HepG2 (cell line): ENCODE measurements at regions not wholly inside any gene's neighbourhood (a gene's known extent, or its start where the extent isn't known, plus 50 kb on each side); places are given as distances from the start of the nearest gene placed in this dataset.

Experiments used
- ATAC-seq: fragments of 200-7000 bp; cut with Tn5 transposase; 3 replicates; pipeline ENCODE4 v1.9.1; 2020; ENCODE audit warnings: mild to moderate bottlenecking, moderate library complexity
- BruUV-seq: library from RNA; stranded (reverse); fragments of 400-500 nt; replicated peaks from 2 replicates; lab custom pipeline; 2021; lab: Mats Ljungman, UMichigan
- CTCF ChIA-PET: fragments of 300-600 bp; formaldehyde crosslinking; extraction: SDS; loops from one replicate; lab custom pipeline; 2021; ENCODE audit warnings: low total read pairs, inconsistent platforms, low intra/inter-chr PET ratio; lab: Yijun Ruan, JAX
- POLR2A ChIA-PET: fragments of 350-600 bp; sonication (Branson Sonifier 250); formaldehyde crosslinking; loops from one replicate; lab custom pipeline; 2020; ENCODE audit warnings: antibody characterized with exemption, inconsistent platforms; lab: Yijun Ruan, JAX
- DNase-seq: peaks from one replicate; pipeline ENCODE4 v3.0.0-alpha.2; 2015; ENCODE audit warnings: low spot score
- FAIRE-seq: peaks from 3 replicates; lab custom pipeline; 2011; peaks lifted over from hg19 to GRCh38; lab: Jason Lieb, UNC
- H2AFZ ChIP-seq: one replicate; pipeline ENCODE4 v1.6.1; 2011; ENCODE audit warnings: low read length, inconsistent platforms
- H3K27ac ChIP-seq: fragments of 300-600 bp; 3 replicates; pipeline ENCODE4 v1.8.0; 2011; ENCODE audit warnings: mixed run types, mild to moderate bottlenecking, mixed read lengths, low read length, inconsistent platforms; ENCODE audit not compliant: insufficient read depth; ENCODE audit errors: extremely low read length
- H3K27me3 ChIP-seq, 2 experiments: fragments of 200-600 bp in 1 of 2; 2 replicates in 1 of 2; 3 replicates in 1 of 2; pipeline versions ENCODE4 v1.6.0 to v1.8.0; 2011; ENCODE audit warnings: low read length in 2 of 2, mild to moderate bottlenecking in 2 of 2, moderate library complexity in 2 of 2, inconsistent platforms in 1 of 2; ENCODE audit not compliant: insufficient read depth in 2 of 2, control insufficient read depth in 1 of 2
- H3K36me3 ChIP-seq, 2 experiments: fragments of 200-600 bp in 1 of 2; replicated peaks in 1 of 2; 2 replicates in 1 of 2; 3 replicates in 1 of 2; pipeline versions ENCODE4 v1.5.1 to v1.8.0; 2011; ENCODE audit warnings: low read length in 2 of 2, inconsistent platforms in 1 of 2; ENCODE audit not compliant: insufficient read depth in 2 of 2, control insufficient read depth in 1 of 2
- H3K4me1 ChIP-seq: 2 replicates; pipeline ENCODE4 v1.5.1; 2012; ENCODE audit warnings: low read length, inconsistent platforms; ENCODE audit not compliant: insufficient read depth
- H3K4me2 ChIP-seq: 2 replicates; pipeline ENCODE4 v1.6.0; 2011; ENCODE audit warnings: low read depth, low read length, inconsistent platforms
- H3K4me3 ChIP-seq, 3 experiments: fragments of 200-600 bp in 1 of 3; sonication (generic), shearing (Covaris generic) in 1 of 3; replicated peaks in 1 of 3; 2 replicates each; pipeline ENCODE4 v1.5.1; 2011 to 2016; ENCODE audit warnings: low read length in 3 of 3, inconsistent platforms in 2 of 3, low read depth in 2 of 3, mild to moderate bottlenecking in 2 of 3, control low read depth in 1 of 3, mixed read lengths in 1 of 3; ENCODE audit not compliant: insufficient read depth in 1 of 3
- H3K79me2 ChIP-seq: one replicate; pipeline ENCODE4 v1.6.1; 2011; ENCODE audit warnings: low read length, inconsistent platforms; ENCODE audit not compliant: insufficient read depth
- H3K9ac ChIP-seq: 2 replicates; pipeline ENCODE4 v1.6.0; 2011; ENCODE audit warnings: mild to moderate bottlenecking, low read depth, low read length, inconsistent platforms; ENCODE audit not compliant: insufficient read depth
- H3K9me3 ChIP-seq: 2 replicates; pipeline ENCODE4 v1.5.1; 2012; ENCODE audit warnings: mild to moderate bottlenecking, low read length
- H4K20me1 ChIP-seq: 2 replicates; pipeline ENCODE4 v1.6.0; 2011; ENCODE audit warnings: inconsistent platforms, mild to moderate bottlenecking, low read length, moderate library complexity; ENCODE audit not compliant: insufficient read depth
- CENPX ChIP-seq: sonication (generic); formaldehyde crosslinking; IDR thresholded peaks from 2 replicates; pipeline ENCODE4 v1.9.0; 2021; ENCODE audit warnings: mild to moderate bottlenecking, missing genetic modification reagents, moderate library complexity
- KAT2B ChIP-seq: fragments of 150-350 bp; IDR thresholded peaks from 2 replicates; pipeline ENCODE4 v1.6.1; 2014; ENCODE audit warnings: low read depth, low read length, borderline replicate concordance
- KLF6 ChIP-seq: IDR thresholded peaks from 2 replicates; pipeline ENCODE4 v1.8.0; 2016; ENCODE audit warnings: missing biosample characterization, missing genetic modification reagents
- MLLT10 ChIP-seq: sonication (generic); formaldehyde crosslinking; IDR thresholded peaks from 2 replicates; pipeline ENCODE4 v1.4.0; 2020; ENCODE audit warnings: missing genetic modification reagents
- MTF1 ChIP-seq: sonication (generic); formaldehyde crosslinking; IDR thresholded peaks from 2 replicates; pipeline ENCODE4 v1.5.0; 2020; ENCODE audit warnings: missing genetic modification reagents
- NCOA1 ChIP-seq: sonication (generic); formaldehyde crosslinking; IDR thresholded peaks from 2 replicates; pipeline ENCODE4 v1.9.0; 2021; ENCODE audit warnings: missing genetic modification reagents
- NCOA2 ChIP-seq: sonication (generic); formaldehyde crosslinking; IDR thresholded peaks from 2 replicates; pipeline ENCODE4 v1.8.0; 2022; ENCODE audit warnings: inconsistent platforms
- NR2F2 ChIP-seq: IDR thresholded peaks from 2 replicates; pipeline ENCODE4 v1.6.1; 2012; ENCODE audit warnings: low read depth, inconsistent platforms, borderline replicate concordance
- TBL1XR1 ChIP-seq: fragments of 150-350 bp; IDR thresholded peaks from 2 replicates; pipeline ENCODE4 v1.6.1; 2014; ENCODE audit warnings: borderline replicate concordance, low read length; ENCODE audit not compliant: partially characterized antibody
- U2AF1 ChIP-seq: fragments of 200-400 bp; formaldehyde crosslinking; optimal IDR thresholded peaks from 2 replicates; pipeline ENCODE3; 2017; ENCODE audit warnings: mild to moderate bottlenecking, low read depth, low read length
- ZFP36L1 ChIP-seq: sonication (generic); formaldehyde crosslinking; IDR thresholded peaks from 2 replicates; pipeline ENCODE4 v1.8.0; 2022; ENCODE audit warnings: mild to moderate bottlenecking, missing genetic modification reagents, moderate library complexity
- ZFP37 ChIP-seq: sonication (generic); formaldehyde crosslinking; IDR thresholded peaks from 2 replicates; pipeline ENCODE4 v1.4.0; 2020; ENCODE audit warnings: missing genetic modification reagents, borderline replicate concordance
- ZNF292 ChIP-seq: sonication (generic); formaldehyde crosslinking; IDR thresholded peaks from 2 replicates; pipeline ENCODE4 v1.8.1; 2022; ENCODE audit warnings: mild to moderate bottlenecking, low read depth, missing genetic modification reagents, borderline replicate concordance
- ZNF564 ChIP-seq: sonication (generic); formaldehyde crosslinking; IDR thresholded peaks from 2 replicates; pipeline ENCODE4 v1.8.1; 2023; ENCODE audit warnings: mild to moderate bottlenecking, missing genetic modification reagents
- ZNF703 ChIP-seq: sonication (generic); formaldehyde crosslinking; IDR thresholded peaks from 2 replicates; pipeline ENCODE4 v1.5.1; 2020; ENCODE audit warnings: missing genetic modification reagents, mild to moderate bottlenecking, moderate library complexity, borderline replicate concordance
- ZNF737 ChIP-seq: sonication (generic); formaldehyde crosslinking; IDR thresholded peaks from 2 replicates; pipeline ENCODE4 v1.5.0; 2020; ENCODE audit warnings: missing genetic modification reagents, mild to moderate bottlenecking, borderline replicate concordance
- ZNF782 ChIP-seq: sonication (generic); formaldehyde crosslinking; IDR thresholded peaks from 2 replicates; pipeline ENCODE4 v1.4.0; 2020; ENCODE audit warnings: missing genetic modification reagents, mild to moderate bottlenecking, borderline replicate concordance
- WGBS: methylation state at CpG from one replicate; pipeline ENCODE4 v1.1.6; 2017; ENCODE audit warnings: low lambda C conversion rate; 5-methylcytosine and 5-hydroxymethylcytosine counted together
- in situ Hi-C: cut with HindIII; loops from 2 replicates; pipeline ENCODE4 v1.10.0; 2017; ENCODE audit warnings: low pct_unique_long_range_greater_than_20kb; ENCODE audit not compliant: extremely low pct_ligation_motif_present
- intact Hi-C: fragments of 100-400 bp; cut with micrococcal nuclease; formaldehyde crosslinking; loops from one replicate; pipeline ENCODE4 v1.10.0; 2022; ENCODE audit not compliant: unreplicated experiment
- TF ChIP-seq, protein P1 (sequence below): sonication (generic); formaldehyde crosslinking; IDR thresholded peaks from 2 replicates; pipeline ENCODE4 v1.9.0; 2021; ENCODE audit warnings: missing genetic modification reagents, mild to moderate bottlenecking, borderline replicate concordance
- TF ChIP-seq, protein P2 (sequence below): sonication (generic); formaldehyde crosslinking; IDR thresholded peaks from 2 replicates; pipeline ENCODE4 v1.5.1; 2020; ENCODE audit warnings: mild to moderate bottlenecking, missing genetic modification reagents, moderate library complexity
- TF ChIP-seq, protein P3 (sequence below): sonication (generic); formaldehyde crosslinking; IDR thresholded peaks from 2 replicates; pipeline ENCODE4 v1.5.0; 2020; ENCODE audit warnings: missing genetic modification reagents

- in situ Hi-C loops (no loop called here), intact Hi-C loops (no loop called here)
- WGBS = 2% methylated on average over 1 of the region's 1 CpG
- FAIRE-seq (no peak), ATAC-seq (no peak), DNase-seq (no peak)
- H3K4me2 ChIP-seq = no peak overlapping the region
- H3K27me3 ChIP-seq = no peaks in the 10 kb centered on the region
- no peak overlapping the region for H3K9ac ChIP-seq
- no peak overlapping the region for H3K27ac ChIP-seq
- H3K79me2 ChIP-seq = no peaks in the 10 kb centered on the region
- no peaks in the 10 kb centered on the region for H3K36me3 ChIP-seq
- no peaks in the 10 kb centered on the region for H4K20me1 ChIP-seq
- H3K9me3 ChIP-seq = peaks cover 54% of the 10 kb centered on the region
- H2AFZ ChIP-seq = no peak overlapping the region
- no peaks in the 10 kb centered on the region for H3K4me1 ChIP-seq
- H3K4me3 ChIP-seq = no peak overlapping the region
- POLR2A ChIA-PET = no interaction called here
- TF ChIP-seq, protein P1, sequence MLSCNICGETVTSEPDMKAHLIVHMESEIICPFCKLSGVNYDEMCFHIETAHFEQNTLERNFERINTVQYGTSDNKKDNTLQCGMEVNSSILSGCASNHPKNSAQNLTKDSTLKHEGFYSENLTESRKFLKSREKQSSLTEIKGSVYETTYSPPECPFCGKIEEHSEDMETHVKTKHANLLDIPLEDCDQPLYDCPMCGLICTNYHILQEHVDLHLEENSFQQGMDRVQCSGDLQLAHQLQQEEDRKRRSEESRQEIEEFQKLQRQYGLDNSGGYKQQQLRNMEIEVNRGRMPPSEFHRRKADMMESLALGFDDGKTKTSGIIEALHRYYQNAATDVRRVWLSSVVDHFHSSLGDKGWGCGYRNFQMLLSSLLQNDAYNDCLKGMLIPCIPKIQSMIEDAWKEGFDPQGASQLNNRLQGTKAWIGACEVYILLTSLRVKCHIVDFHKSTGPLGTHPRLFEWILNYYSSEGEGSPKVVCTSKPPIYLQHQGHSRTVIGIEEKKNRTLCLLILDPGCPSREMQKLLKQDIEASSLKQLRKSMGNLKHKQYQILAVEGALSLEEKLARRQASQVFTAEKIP = no peak
- TF ChIP-seq NCOA2 (CRISPR knock-in tag) (no peak), KAT2B (no peak), ZFP36L1 (CRISPR knock-in tag) (no peak), ZNF782 (CRISPR knock-in tag) (no peak), MTF1 (CRISPR knock-in tag) (no peak), KLF6 (CRISPR knock-in tag) (no peak), TBL1XR1 (no peak), NCOA1 (CRISPR knock-in tag) (no peak), CENPX (CRISPR knock-in tag) (no peak), MLLT10 (CRISPR knock-in tag) (no peak), ZNF292 (CRISPR knock-in tag) (no peak), ZNF564 (CRISPR knock-in tag) (no peak), NR2F2 (no peak), ZNF737 (CRISPR knock-in tag) (no peak), ZFP37 (CRISPR knock-in tag) (no peak), U2AF1 (no peak), ZNF703 (CRISPR knock-in tag) (no peak)
- TF ChIP-seq, protein P2, sequence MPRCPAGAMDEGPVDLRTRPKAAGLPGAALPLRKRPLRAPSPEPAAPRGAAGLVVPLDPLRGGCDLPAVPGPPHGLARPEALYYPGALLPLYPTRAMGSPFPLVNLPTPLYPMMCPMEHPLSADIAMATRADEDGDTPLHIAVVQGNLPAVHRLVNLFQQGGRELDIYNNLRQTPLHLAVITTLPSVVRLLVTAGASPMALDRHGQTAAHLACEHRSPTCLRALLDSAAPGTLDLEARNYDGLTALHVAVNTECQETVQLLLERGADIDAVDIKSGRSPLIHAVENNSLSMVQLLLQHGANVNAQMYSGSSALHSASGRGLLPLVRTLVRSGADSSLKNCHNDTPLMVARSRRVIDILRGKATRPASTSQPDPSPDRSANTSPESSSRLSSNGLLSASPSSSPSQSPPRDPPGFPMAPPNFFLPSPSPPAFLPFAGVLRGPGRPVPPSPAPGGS (CRISPR knock-in tag) = no peak
- TF ChIP-seq, protein P3, sequence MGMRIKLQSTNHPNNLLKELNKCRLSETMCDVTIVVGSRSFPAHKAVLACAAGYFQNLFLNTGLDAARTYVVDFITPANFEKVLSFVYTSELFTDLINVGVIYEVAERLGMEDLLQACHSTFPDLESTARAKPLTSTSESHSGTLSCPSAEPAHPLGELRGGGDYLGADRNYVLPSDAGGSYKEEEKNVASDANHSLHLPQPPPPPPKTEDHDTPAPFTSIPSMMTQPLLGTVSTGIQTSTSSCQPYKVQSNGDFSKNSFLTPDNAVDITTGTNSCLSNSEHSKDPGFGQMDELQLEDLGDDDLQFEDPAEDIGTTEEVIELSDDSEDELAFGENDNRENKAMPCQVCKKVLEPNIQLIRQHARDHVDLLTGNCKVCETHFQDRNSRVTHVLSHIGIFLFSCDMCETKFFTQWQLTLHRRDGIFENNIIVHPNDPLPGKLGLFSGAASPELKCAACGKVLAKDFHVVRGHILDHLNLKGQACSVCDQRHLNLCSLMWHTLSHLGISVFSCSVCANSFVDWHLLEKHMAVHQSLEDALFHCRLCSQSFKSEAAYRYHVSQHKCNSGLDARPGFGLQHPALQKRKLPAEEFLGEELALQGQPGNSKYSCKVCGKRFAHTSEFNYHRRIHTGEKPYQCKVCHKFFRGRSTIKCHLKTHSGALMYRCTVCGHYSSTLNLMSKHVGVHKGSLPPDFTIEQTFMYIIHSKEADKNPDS (CRISPR knock-in tag) = no peak
- no TSS peak for BruUV-seq
- CTCF ChIA-PET = no interaction called here
Observed at GRCh38 chr21:20283836-20284235, 714.4 kb upstream of the NCAM2 start.
